GM18502 (cell line): ENCODE measurements at regions not wholly inside any gene's neighbourhood (a gene's known extent, or its start where the extent isn't known, plus 50 kb on each side); places are given as distances from the start of the nearest gene placed in this dataset.
"Not testable (repeated sequence)": the region's sequence is repeated elsewhere in the genome, so short reads cannot be mapped to it uniquely, and the experiment has no call there.

ENCODE experiments used
- ATAC-seq: cut with Tn5 transposase; IDR thresholded peaks from one replicate; pipeline ENCODE4 v1.9.1; 2021; ENCODE audit warnings: mild to moderate bottlenecking; ENCODE audit not compliant: unreplicated experiment, poor library complexity

DNA sequence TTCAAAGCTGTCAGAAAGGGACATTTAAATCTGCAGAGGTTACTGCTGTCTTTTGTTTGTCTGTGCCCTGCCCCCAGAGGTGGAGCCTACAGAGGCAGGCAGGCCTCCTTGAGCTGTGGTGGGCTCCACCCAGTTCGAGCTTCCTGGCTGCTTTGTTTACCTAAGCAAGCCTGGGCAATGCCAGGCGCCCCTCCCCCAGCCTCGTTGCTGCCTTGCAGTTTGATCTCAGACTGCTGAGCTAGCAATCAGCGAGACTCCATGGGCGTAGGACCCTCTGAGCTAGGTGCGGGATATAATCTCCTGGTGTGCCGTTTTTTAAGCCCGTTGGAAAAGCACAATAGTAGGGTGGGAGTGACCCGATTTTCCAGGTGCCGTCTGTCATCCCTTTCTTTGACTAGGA is 86.6 kb upstream of the ZWINT start:
- not testable (repeated sequence) for ATAC-seq

DNA sequence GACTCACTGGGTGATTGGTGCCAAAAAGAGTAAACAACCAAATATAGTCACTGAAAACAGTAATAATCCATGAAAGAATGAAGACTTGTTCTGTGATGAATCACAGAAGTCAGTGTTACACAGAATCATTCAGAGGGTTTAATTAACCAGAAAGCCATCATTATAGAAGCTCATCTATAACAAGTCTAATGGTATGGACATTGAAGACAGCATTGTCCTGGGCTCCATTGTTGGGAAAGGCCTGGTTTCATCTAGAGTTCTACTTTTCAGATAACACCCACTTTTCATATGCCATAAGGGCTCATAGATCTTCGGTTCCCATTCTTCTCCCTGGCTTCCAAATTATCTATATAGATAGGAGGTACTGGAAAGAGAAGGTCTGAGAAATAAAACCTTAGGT is 80.3 kb upstream of the ZWINT start:
- not testable (repeated sequence) for ATAC-seq
